ENCODE measurements at regions not wholly inside any gene's neighbourhood (a gene's known extent, or its start where the extent isn't known, plus 50 kb on each side); places are given as distances from the start of the nearest gene placed in this dataset.

- Mint-ChIP-seq H3K36me3 (ENCODE audit: low read depth, unreplicated experiment) (no peaks in the 10 kb centered on the region), H3K4me1 (ENCODE audit: unreplicated experiment) (no peaks in the 10 kb centered on the region), H3K27ac (ENCODE audit: unreplicated experiment) (no peak overlapping the region), H3K4me3 (ENCODE audit: unreplicated experiment) (no peak overlapping the region), H3K27me3 (ENCODE audit: unreplicated experiment) (peaks cover 6% of the 10 kb centered on the region), H3K9me3 (ENCODE audit: unreplicated experiment) (no peaks in the 10 kb centered on the region)
- no peak for DNase-seq (ENCODE audit: low spot score)
- TF ChIP-seq, protein P1, sequence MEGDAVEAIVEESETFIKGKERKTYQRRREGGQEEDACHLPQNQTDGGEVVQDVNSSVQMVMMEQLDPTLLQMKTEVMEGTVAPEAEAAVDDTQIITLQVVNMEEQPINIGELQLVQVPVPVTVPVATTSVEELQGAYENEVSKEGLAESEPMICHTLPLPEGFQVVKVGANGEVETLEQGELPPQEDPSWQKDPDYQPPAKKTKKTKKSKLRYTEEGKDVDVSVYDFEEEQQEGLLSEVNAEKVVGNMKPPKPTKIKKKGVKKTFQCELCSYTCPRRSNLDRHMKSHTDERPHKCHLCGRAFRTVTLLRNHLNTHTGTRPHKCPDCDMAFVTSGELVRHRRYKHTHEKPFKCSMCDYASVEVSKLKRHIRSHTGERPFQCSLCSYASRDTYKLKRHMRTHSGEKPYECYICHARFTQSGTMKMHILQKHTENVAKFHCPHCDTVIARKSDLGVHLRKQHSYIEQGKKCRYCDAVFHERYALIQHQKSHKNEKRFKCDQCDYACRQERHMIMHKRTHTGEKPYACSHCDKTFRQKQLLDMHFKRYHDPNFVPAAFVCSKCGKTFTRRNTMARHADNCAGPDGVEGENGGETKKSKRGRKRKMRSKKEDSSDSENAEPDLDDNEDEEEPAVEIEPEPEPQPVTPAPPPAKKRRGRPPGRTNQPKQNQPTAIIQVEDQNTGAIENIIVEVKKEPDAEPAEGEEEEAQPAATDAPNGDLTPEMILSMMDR (IDR thresholded peaks at IDR 0.05; ENCODE audit: unreplicated experiment) = no peak
Measured at GRCh38 chr5:9789777-9790176, 159.6 kb upstream of the TAS2R1 start.

DNA sequence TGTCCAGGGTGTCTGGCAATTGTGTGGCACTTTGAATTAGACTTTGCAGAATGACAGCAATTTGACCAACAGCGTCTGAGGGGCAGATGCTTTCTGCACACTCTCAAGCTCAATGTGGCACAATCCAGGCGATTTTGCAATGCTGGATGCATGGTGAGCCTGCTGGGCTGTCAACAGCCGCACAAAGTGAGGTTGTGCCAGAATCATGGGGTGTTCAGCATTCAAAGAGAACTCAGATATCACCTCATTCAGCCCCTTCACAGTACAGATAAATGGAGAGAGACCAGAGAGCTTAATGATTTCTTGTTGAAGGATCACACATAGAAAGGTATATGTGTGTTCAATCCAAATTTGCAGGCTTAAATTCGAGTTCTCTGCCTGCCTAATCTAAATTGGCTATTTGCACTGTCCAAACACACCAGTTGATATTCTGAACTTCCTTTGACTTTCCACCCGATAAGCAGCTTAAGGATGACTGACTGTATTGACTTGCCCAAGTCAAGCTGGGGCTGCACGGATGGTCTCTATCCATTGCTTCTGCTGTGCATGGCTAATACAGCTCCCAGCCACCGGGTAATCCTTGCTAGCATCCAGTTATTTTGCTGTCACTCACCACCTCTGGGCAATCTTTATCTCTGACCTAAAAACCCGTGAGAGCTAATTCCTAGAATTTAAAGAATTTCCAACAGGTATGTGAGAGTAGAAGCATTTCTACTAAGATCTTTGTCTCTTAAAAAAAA, 157.9 kb upstream of the TAS2R1 start:
- Mint-ChIP-seq H3K4me1 (ENCODE audit: unreplicated experiment) (no peaks in the 10 kb centered on the region), H3K27me3 (ENCODE audit: unreplicated experiment) (peaks cover 6% of the 10 kb centered on the region), H3K36me3 (ENCODE audit: low read depth, unreplicated experiment) (no peaks in the 10 kb centered on the region), H3K27ac (ENCODE audit: unreplicated experiment) (no peak overlapping the region), H3K9me3 (ENCODE audit: unreplicated experiment) (no peaks in the 10 kb centered on the region), H3K4me3 (ENCODE audit: unreplicated experiment) (no peak overlapping the region)
- no peak for DNase-seq (ENCODE audit: low spot score)
- TF ChIP-seq, protein P1 (IDR thresholded peaks at IDR 0.05; ENCODE audit: unreplicated experiment) = no peak

DNA sequence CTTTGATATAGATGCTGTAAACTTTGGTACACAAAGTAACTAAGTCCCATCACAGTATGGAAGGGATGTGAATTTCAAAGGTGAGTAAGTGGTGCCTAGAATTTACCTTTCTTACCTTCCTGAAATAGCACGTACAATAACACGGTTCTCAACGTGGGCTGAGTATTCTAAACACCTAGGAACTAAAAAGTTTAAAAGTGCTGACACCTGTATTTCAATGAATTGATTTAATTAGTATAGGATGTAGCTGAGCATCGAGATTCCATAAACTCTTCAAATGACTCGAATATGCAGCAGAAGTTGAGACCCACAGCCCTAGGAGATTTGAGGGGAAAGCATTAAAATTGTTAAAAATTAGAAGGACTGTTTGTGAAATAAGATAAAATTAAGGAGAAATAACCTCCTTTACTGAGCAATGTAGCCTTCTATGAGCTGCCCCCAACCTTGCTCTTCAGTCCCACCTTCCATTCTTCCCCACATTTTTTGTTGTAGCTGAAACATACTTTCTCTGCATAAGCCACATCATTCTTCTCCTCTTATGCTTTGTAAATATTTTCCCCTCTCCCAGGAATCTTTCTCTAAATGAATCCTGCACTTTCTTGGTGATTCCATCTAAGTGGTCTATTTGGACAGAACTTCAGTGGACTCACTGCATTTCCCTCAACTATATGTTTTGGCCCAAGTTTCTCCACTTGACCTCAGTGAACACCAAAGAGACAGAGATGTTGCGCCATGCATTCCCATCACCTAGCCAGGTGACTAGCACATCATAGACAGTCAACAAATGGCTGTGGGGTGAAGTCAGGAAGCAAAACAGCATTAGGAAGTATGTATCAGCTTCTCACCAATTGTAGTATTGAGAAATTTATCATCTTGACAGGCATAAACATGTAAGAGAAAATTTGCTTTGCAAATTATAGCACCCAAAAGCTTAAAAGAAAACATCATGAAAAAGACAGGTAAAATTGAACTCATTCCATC, 156.5 kb upstream of the TAS2R1 start:
- no peak for DNase-seq (ENCODE audit: low spot score)
- Mint-ChIP-seq H3K9me3 (ENCODE audit: unreplicated experiment) (no peaks in the 10 kb centered on the region), H3K4me1 (ENCODE audit: unreplicated experiment) (no peaks in the 10 kb centered on the region), H3K36me3 (ENCODE audit: low read depth, unreplicated experiment) (no peaks in the 10 kb centered on the region), H3K4me3 (ENCODE audit: unreplicated experiment) (no peak overlapping the region), H3K27me3 (ENCODE audit: unreplicated experiment) (peaks cover 6% of the 10 kb centered on the region), H3K27ac (ENCODE audit: unreplicated experiment) (no peak overlapping the region)
- TF ChIP-seq, protein P1 (IDR thresholded peaks at IDR 0.05; ENCODE audit: unreplicated experiment) = no peak

- Mint-ChIP-seq H3K36me3 (ENCODE audit: low read depth, unreplicated experiment) (no peaks in the 10 kb centered on the region), H3K27ac (ENCODE audit: unreplicated experiment) (no peak overlapping the region), H3K9me3 (ENCODE audit: unreplicated experiment) (no peaks in the 10 kb centered on the region), H3K27me3 (ENCODE audit: unreplicated experiment) (peaks cover 2% of the 10 kb centered on the region), H3K4me3 (ENCODE audit: unreplicated experiment) (no peak overlapping the region), H3K4me1 (ENCODE audit: unreplicated experiment) (no peaks in the 10 kb centered on the region)
- TF ChIP-seq, protein P1 (IDR thresholded peaks at IDR 0.05; ENCODE audit: unreplicated experiment) = no peak
- no peak for DNase-seq (ENCODE audit: low spot score)
Measured at GRCh38 chr5:9785751-9786150, 155.6 kb upstream of the TAS2R1 start.
